ENCODE measurements at regions not wholly inside any gene's neighbourhood (a gene's known extent, or its start where the extent isn't known, plus 50 kb on each side); places are given as distances from the start of the nearest gene placed in this dataset.

- Histone ChIP-seq H3K27ac (no peak overlapping the region), H3K9me3 (no peaks in the 10 kb centered on the region), H3K27me3 (no peaks in the 10 kb centered on the region), H3K4me1 (no peaks in the 10 kb centered on the region), H3K4me3 (no peak overlapping the region), H3K36me3 (no peaks in the 10 kb centered on the region)
- no peak for TF ChIP-seq CTCF (IDR thresholded peaks at IDR 0.05)
- ATAC-seq: no peak
- intact Hi-C loops (cut with DNase I): no loop called here
- DNase-seq: no peak
Measured at GRCh38 chr1:61581251-61581650, 143.7 kb downstream of the TM2D1 start.

- intact Hi-C loops (cut with DNase I): no loop called here
- Histone ChIP-seq H3K36me3 (no peaks in the 10 kb centered on the region), H3K4me1 (no peaks in the 10 kb centered on the region), H3K27ac (no peak overlapping the region), H3K27me3 (no peaks in the 10 kb centered on the region), H3K9me3 (no peaks in the 10 kb centered on the region), H3K4me3 (no peak overlapping the region)
- TF ChIP-seq CTCF (IDR thresholded peaks at IDR 0.05): no peak
- DNase-seq: no peak
- no peak for ATAC-seq
Measured at GRCh38 chr1:61580417-61580816, 144.5 kb downstream of the TM2D1 start.

- DNase-seq (no peak), ATAC-seq (no peak)
- Histone ChIP-seq H3K27ac (no peak overlapping the region), H3K4me3 (no peak overlapping the region), H3K9me3 (no peaks in the 10 kb centered on the region), H3K27me3 (no peaks in the 10 kb centered on the region), H3K36me3 (no peaks in the 10 kb centered on the region), H3K4me1 (no peaks in the 10 kb centered on the region)
- TF ChIP-seq CTCF (IDR thresholded peaks at IDR 0.05): no peak
- intact Hi-C loops (cut with DNase I): no loop called here
Measured at GRCh38 chr1:61579802-61580201, 145.1 kb downstream of the TM2D1 start.

GRCh38 chr1:61572046-61572445, 152.9 kb downstream of the TM2D1 start:
- H3K4me1 ChIP-seq: no peaks in the 10 kb centered on the region
- intact Hi-C loops (cut with DNase I): no loop called here
- TF ChIP-seq CTCF (IDR thresholded peaks at IDR 0.05): no peak
- DNase-seq (no peak), ATAC-seq (peak; percentile 37)
- H3K27ac ChIP-seq: no peak overlapping the region
- no peaks in the 10 kb centered on the region for H3K9me3 ChIP-seq
- no peaks in the 10 kb centered on the region for H3K27me3 ChIP-seq
- H3K36me3 ChIP-seq: no peaks in the 10 kb centered on the region
- no peak overlapping the region for H3K4me3 ChIP-seq

- H3K36me3 ChIP-seq: no peaks in the 10 kb centered on the region
- no peak for DNase-seq
- H3K27me3 ChIP-seq: no peaks in the 10 kb centered on the region
- intact Hi-C loops (cut with DNase I): no loop called here
- no peaks in the 10 kb centered on the region for H3K9me3 ChIP-seq
- ATAC-seq: no peak
- H3K27ac ChIP-seq: no peak overlapping the region
- no peak for TF ChIP-seq CTCF (IDR thresholded peaks at IDR 0.05)
- no peak overlapping the region for H3K4me3 ChIP-seq
- H3K4me1 ChIP-seq: no peaks in the 10 kb centered on the region
Measured at GRCh38 chr1:61570191-61570590, 154.8 kb downstream of the TM2D1 start.

- TF ChIP-seq CTCF (IDR thresholded peaks at IDR 0.05): no peak
- H3K4me3 ChIP-seq: no peak overlapping the region
- intact Hi-C loops (cut with DNase I): no loop called here
- ATAC-seq (no peak), DNase-seq (no peak)
- no peaks in the 10 kb centered on the region for H3K36me3 ChIP-seq
- no peaks in the 10 kb centered on the region for H3K4me1 ChIP-seq
- H3K27me3 ChIP-seq: no peaks in the 10 kb centered on the region
- no peak overlapping the region for H3K27ac ChIP-seq
- no peaks in the 10 kb centered on the region for H3K9me3 ChIP-seq
Measured at GRCh38 chr1:61569303-61569621, 155.7 kb downstream of the TM2D1 start.

Measured in upper lobe of right lung (tissue), 1 donor.